Transverse colon (tissue), 4 donors: ENCODE measurements at regions not wholly inside any gene's neighbourhood (a gene's known extent, or its start where the extent isn't known, plus 50 kb on each side); places are given as distances from the start of the nearest gene placed in this dataset.
"Not testable (repeated sequence)": the region's sequence is repeated elsewhere in the genome, so short reads cannot be mapped to it uniquely, and the experiment has no call there.

Source experiments
- EP300 ChIP-seq: sonication (generic); formaldehyde crosslinking; IDR thresholded peaks from one replicate; pipeline ENCODE4 v1.6.1; 2017; ENCODE audit warnings: antibody characterized with exemption, low read depth
- POLR2A ChIP-seq: fragments of 450-650 bp; IDR thresholded peaks from one replicate; pipeline ENCODE4 v1.6.1; 2016; ENCODE audit warnings: antibody characterized with exemption, mild to moderate bottlenecking, moderate library complexity
- POLR2AphosphoS5 ChIP-seq, 3 donors: sonication (generic); formaldehyde crosslinking; IDR thresholded peaks; one replicate each; pipeline ENCODE4 v1.6.1; 2016; ENCODE audit warnings: antibody characterized with exemption in 3 of 3
- TF ChIP-seq, protein P1 (sequence below), 5 experiments: fragments of 200-600 bp in 3 of 5; fragments of 450-650 bp in 2 of 5; sonication (generic) in 3 of 5; IDR thresholded peaks; 1 replicate in 2 of 5; 2 replicates in 3 of 5; pipeline ENCODE4 v1.5.1; 2016 to 2017; ENCODE audit warnings: antibody characterized with exemption in 5 of 5, inconsistent platforms in 3 of 5, mild to moderate bottlenecking in 2 of 5, moderate library complexity in 1 of 5

DNA sequence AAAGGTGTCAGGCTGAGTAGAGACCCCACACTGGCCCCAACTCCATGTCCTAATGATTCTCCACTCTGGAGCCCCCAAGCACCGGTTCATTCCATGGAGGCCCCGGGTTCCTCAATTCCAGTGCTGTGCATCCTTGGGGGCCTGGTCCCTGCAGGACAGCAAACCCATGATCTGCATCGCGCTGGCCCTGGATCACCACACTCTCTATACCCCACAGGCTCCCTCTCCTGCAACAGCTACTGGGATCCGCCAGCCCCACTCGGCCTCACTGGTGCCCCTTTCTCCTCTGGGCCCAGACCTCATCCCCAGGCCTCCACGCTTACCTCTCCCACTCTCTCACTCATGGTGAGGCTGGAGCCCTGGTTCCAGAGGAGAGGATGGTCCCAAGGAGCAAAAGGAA lies 68.6 kb upstream of the TUBA3E start:
- TF ChIP-seq, protein P1, sequence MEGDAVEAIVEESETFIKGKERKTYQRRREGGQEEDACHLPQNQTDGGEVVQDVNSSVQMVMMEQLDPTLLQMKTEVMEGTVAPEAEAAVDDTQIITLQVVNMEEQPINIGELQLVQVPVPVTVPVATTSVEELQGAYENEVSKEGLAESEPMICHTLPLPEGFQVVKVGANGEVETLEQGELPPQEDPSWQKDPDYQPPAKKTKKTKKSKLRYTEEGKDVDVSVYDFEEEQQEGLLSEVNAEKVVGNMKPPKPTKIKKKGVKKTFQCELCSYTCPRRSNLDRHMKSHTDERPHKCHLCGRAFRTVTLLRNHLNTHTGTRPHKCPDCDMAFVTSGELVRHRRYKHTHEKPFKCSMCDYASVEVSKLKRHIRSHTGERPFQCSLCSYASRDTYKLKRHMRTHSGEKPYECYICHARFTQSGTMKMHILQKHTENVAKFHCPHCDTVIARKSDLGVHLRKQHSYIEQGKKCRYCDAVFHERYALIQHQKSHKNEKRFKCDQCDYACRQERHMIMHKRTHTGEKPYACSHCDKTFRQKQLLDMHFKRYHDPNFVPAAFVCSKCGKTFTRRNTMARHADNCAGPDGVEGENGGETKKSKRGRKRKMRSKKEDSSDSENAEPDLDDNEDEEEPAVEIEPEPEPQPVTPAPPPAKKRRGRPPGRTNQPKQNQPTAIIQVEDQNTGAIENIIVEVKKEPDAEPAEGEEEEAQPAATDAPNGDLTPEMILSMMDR (IDR thresholded peaks at IDR 0.05): not testable (repeated sequence)
- TF ChIP-seq POLR2A; EP300; POLR2AphosphoS5 (IDR thresholded peaks at IDR 0.05): not testable (repeated sequence)
